DMS79 (cell line): ENCODE measurements at regions not wholly inside any gene's neighbourhood (a gene's known extent, or its start where the extent isn't known, plus 50 kb on each side); places are given as distances from the start of the nearest gene placed in this dataset.
"Not testable (repeated sequence)": the region's sequence is repeated elsewhere in the genome, so short reads cannot be mapped to it uniquely, and the experiment has no call there.

ENCODE experiments used
- DNase-seq: peaks from one replicate; lab custom pipeline; 2025; lab: John Stamatoyannopoulos, UW

- DNase-seq = no peak
Measured at GRCh38 chr5:4570047-4570995, 569.8 kb upstream of the ADAMTS16 start.

DNA sequence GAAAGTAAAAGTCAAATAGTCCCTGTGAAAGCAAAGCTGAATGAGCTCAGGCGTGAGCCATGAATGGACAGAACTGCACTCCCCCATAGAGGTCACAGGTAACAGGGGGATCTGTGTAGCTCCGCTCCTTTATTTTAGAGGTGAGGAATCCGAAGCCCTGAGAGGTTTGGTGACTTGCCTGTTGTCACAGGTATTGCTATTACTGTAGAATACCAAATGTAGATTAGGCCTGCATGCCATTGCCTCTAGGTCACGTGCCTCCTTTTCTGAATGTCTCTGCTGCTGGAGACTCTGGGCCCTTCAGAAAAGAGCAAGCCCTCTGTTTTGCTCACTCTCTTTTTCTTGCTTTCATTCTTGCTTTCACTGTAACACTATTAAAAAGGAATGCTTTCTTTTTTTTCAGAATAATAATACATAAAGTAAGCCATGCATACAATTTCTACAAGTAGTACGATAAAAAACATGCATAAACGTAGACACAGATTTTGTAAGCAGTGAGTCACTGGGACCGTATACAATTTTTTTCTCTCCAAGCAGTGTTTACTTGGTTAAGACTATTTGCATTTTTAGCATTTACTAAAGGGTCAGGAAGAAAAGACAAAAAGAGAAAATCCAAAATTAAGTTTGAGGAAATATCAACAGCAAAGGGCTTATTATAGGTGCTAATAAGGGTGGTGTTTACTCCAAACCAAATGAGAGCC, 568.7 kb upstream of the ADAMTS16 start:
- no peak for DNase-seq

DNA sequence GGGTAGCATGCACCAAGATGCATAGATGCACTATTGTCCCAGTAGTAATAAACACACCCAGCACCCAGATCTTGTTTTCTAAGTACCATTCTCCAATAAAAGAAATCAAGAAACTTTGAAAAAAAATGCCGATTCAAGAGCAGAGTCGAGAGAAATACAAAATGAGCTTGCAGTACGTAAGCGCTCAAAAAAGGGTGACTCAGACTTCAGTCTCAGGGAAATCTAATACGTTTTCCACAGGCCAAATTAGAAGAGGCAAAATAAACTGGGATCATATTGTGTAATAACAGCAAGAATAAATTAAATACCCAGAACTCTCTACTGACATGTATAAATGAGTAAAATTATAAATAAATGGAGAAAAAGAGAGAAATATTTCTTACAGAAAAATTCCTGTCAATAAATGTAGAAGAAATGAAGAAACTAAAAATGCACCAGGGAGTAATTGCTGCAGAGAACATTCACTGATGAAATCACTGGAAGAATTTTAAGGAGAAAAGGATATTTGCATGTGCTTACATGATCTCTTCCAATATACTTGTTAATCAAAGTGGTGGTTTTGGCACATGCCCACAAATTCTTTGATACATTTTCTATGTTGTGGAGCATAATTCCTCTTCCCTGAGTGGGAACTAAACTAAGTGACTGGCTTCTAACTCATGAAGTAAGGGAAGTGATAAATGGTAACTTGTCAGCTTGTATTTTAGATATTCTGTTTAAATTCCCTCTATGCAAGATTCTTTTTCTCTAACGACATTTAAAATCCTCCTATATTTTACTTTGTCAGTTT, 567.6 kb upstream of the ADAMTS16 start:
- DNase-seq = no peak

GRCh38 chr5:4575608-4576007, 564.5 kb upstream of the ADAMTS16 start:
- no peak for DNase-seq

- no peak for DNase-seq
Measured at GRCh38 chr5:4576161-4576748, 563.9 kb upstream of the ADAMTS16 start.

GRCh38 chr5:4576908-4577307, 563.2 kb upstream of the ADAMTS16 start:
- no peak for DNase-seq

- no peak for DNase-seq
Measured at GRCh38 chr5:4579679-4580078, 560.5 kb upstream of the ADAMTS16 start.

DNA sequence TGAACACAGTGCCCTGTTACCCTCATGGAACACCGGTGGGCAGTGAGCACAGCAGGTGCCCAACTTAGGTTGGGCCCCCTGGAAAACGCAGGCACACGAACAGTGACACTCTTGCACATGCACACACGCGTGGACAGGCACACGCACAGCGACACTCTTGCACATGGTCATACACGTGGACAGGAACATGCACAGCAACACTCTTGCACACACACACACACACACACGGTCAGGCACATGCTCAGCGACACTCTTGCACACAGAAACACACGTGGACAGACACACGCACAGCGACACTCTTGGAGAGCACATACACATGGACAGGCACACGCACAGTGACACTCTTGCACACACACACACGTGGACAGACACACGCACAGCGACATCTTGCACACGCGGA, 559.4 kb upstream of the ADAMTS16 start:
- no peak for DNase-seq

- DNase-seq = no peak
Measured at GRCh38 chr5:4581289-4581688, 558.8 kb upstream of the ADAMTS16 start.

- no peak for DNase-seq
Measured at GRCh38 chr5:4584982-4585381, 555.1 kb upstream of the ADAMTS16 start.

DNA sequence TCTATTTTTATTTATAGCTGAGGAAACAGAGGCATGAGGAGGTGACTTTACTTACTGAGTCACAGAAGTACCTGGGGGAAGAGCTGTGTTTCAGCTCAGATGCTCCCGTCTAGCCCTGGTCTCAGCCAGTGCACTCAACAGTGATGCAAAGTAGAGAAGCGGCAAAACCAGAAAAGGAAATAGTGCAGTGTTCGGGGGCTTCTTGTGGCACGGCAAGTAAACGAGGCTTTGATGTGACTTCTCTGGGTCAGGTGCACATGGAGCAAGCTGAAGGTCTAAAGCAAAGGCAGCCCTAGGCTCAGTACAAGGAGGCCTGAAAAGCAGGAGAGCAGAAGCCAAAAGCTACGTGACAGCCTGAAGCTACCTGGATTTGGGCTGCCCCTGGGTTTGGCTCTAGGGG, 526.7 kb upstream of the ADAMTS16 start:
- DNase-seq = no peak

GRCh38 chr5:4614088-4614487, 526.0 kb upstream of the ADAMTS16 start:
- DNase-seq = no peak

DNA sequence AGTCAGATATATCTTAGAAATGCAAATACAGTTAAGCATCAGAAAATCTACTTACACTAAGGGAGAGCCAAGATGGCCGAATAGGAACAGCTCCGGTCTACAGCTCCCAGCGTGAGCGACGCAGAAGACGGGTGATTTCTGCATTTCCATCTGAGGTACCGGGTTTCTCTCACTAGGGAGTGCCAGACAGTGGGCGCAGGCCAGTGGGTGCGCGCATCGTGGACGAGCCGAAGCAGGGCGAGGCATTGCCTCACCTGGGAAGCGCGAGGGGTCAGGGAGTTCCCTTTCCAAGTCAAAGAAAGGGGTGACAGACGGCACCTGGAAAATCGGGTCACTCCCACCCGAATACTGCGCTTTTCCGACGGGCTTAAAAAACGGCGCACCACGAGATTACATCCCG, 524.8 kb upstream of the ADAMTS16 start:
- not testable (repeated sequence) for DNase-seq

GRCh38 chr5:4625206-4625896, 514.8 kb upstream of the ADAMTS16 start:
- no peak for DNase-seq

GRCh38 chr5:4627131-4627530, 513.0 kb upstream of the ADAMTS16 start:
- DNase-seq = no peak

DNA sequence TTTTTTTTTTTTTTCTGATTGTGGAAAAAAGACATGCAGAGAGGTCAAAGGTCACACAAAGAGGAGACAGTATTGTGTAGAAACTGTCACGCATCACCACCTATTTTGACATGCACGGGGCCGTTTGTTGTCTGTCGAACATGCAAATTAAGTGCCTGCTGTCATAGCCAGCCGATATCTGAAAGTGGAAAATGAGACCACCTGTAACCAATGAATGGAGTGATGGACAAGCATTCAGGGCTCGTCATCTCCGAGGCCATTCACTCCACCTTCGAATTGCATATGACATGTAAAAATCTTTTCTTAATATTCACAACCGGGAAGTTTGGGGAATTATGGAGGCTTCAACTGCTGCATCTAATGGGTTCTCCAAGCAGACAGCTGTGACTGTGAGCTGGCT, 512.2 kb upstream of the ADAMTS16 start:
- DNase-seq = no peak

DNA sequence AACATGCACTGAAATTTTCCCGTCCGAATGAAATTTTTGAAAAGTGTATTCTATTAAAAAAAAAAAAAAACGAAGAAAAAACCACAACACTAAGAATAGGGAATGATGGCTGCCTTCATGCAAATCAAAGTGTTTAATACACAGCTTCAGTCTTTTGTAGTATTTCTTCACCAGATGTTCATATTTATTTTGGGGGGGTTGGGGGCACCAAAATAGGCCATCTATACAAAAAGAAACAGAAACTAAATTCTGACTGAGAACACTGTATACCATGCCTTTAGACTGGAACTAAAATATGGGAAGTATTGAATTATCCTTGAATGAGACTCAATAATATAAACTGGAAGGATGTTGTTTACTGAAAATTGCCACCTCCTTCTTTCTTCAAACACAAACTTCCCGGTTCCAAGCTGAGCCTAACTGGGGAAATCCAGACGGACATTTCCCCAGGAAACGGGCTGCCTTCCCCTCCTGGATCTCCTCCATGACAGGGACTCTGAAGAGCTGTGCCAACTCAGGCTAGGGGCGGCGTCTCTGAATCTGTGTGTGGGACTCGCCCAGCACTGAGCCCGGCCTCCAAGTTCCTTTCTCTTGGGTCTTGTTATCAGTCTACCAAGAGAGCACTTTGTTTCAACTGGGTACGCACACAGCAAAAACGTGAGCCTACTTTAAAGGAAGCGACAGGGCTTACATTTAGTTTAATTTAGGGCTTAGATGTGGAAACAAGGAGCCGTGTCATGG, 511.3 kb upstream of the ADAMTS16 start:
- DNase-seq = no peak

GRCh38 chr5:4630031-4630430, 510.1 kb upstream of the ADAMTS16 start:
- no peak for DNase-seq

DNA sequence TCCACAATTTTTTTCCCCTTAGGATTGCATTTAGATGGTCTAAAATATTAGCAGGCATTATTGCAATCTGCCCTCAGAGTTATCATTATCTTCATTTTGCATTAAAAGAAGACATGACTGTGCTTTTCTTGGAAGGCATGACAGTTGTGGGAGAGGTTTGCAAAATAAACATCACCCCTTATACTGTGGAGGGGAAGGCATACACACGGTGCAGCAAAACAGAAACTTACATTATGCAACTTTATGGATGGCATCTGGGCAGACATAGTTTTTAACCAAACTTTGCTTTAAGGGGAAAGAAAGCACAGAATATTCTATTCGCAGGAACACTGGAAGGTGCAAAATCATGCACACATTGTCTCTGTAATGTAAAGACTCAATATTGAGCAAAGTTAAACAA, 505.8 kb upstream of the ADAMTS16 start:
- DNase-seq = no peak

GRCh38 chr5:4636378-4636777, 503.8 kb upstream of the ADAMTS16 start:
- no peak for DNase-seq

DNA sequence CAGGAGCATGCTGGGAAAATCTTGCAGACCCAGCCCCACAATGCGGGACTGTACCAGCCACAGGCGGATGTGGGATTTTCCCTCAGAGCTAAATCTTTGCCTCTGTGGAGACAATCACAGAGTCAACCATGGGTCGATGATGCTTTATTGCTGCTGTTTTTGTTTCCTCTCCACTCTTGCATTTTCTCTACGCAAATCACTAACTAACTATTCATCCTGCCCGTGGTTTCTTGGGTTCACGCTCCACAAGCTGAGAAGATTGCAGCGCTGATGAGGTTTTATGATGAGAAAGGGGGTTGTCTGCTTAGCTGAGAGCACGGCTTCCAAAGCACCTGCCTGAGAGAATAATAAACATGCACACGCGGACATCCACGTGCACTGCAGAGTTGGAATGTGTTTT, 500.2 kb upstream of the ADAMTS16 start:
- DNase-seq = no peak
